HFFc6 (cell line): ENCODE measurements at regions not wholly inside any gene's neighbourhood (a gene's known extent, or its start where the extent isn't known, plus 50 kb on each side); places are given as distances from the start of the nearest gene placed in this dataset.

ENCODE experiments used
- DNase-seq: peaks from one replicate; pipeline ENCODE4 v3.0.0-alpha.2; 2018
- H3K27ac Mint-ChIP-seq: 2 replicates; pipeline ENCODE4 v1.8.0; 2020; ENCODE audit warnings: mild to moderate bottlenecking, mixed read lengths
- H3K27me3 Mint-ChIP-seq: 2 replicates; pipeline ENCODE4 v1.8.0; 2021; ENCODE audit warnings: mild to moderate bottlenecking, moderate library complexity, mixed read lengths; ENCODE audit not compliant: insufficient read depth
- H3K36me3 Mint-ChIP-seq: 2 replicates; pipeline ENCODE4 v1.8.0; 2021; ENCODE audit warnings: low read depth, mixed read lengths
- H3K4me1 Mint-ChIP-seq: 2 replicates; pipeline ENCODE4 v1.8.0; 2020; ENCODE audit warnings: low read depth, mixed read lengths
- H3K4me3 Mint-ChIP-seq: 2 replicates; pipeline ENCODE4 v1.8.0; 2020; ENCODE audit warnings: mild to moderate bottlenecking, moderate library complexity, mixed read lengths
- H3K9me3 Mint-ChIP-seq: 2 replicates; pipeline ENCODE4 v1.8.0; 2020; ENCODE audit warnings: mild to moderate bottlenecking, mixed read lengths
- TF ChIP-seq, protein P1 (sequence below): fragments of 200-600 bp; sonication (generic); IDR thresholded peaks from 2 replicates; pipeline ENCODE4 v1.5.0; 2021; ENCODE audit warnings: antibody characterized with exemption, mild to moderate bottlenecking

DNA sequence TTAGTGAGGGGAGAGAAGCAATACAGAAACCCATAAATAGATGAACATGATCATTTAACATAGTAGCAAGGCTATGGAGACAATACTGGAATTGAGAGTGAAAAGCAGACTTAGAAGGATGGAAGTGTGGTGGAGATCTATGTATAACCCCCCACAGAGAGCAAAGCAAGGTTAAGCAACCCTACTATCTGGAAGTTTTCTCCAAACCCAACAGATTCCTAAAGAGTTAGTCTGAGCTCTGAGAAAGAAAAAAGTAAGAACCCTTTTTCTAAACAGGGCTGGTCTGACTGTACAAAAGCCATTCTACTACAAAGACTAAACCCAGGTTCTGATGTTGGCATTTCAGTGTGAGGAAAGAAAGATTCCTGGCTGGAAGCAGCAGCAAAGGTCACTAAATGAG lies 153.2 kb downstream of the WNT5A start:
- no peaks in the 10 kb centered on the region for H3K36me3 Mint-ChIP-seq
- TF ChIP-seq, protein P1, sequence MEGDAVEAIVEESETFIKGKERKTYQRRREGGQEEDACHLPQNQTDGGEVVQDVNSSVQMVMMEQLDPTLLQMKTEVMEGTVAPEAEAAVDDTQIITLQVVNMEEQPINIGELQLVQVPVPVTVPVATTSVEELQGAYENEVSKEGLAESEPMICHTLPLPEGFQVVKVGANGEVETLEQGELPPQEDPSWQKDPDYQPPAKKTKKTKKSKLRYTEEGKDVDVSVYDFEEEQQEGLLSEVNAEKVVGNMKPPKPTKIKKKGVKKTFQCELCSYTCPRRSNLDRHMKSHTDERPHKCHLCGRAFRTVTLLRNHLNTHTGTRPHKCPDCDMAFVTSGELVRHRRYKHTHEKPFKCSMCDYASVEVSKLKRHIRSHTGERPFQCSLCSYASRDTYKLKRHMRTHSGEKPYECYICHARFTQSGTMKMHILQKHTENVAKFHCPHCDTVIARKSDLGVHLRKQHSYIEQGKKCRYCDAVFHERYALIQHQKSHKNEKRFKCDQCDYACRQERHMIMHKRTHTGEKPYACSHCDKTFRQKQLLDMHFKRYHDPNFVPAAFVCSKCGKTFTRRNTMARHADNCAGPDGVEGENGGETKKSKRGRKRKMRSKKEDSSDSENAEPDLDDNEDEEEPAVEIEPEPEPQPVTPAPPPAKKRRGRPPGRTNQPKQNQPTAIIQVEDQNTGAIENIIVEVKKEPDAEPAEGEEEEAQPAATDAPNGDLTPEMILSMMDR = no peak
- peak overlapping the region; percentile 85 for H3K27ac Mint-ChIP-seq
- H3K4me1 Mint-ChIP-seq = peaks cover 65% of the 10 kb centered on the region
- H3K27me3 Mint-ChIP-seq = peaks cover 2% of the 10 kb centered on the region; the same call in 1 of the 2 replicates
- no peaks in the 10 kb centered on the region for H3K9me3 Mint-ChIP-seq
- H3K4me3 Mint-ChIP-seq = 0 out of 2 replicates have a peak overlapping the region, but pooled peaks have one; percentile 24
- DNase-seq = peak; percentile 59

DNA sequence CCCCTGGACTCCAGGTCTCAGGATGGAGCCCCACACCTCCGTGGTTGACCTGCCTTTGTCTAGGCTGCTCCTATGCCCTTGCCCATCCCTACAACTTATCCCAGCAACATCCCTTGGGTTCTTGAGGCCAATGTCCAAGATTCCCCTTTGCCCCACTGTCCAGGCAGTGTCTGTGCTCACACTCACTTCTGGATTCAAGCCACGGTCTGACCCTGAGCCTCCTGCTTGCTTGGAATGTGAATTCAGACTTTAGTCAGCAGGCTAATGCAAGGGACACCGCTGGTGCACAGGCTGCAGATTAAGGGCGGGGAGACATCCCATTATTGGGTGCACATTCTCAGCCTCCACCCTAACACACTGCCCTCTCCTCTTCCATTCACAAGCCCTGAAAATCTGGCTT lies 154.1 kb downstream of the WNT5A start:
- Mint-ChIP-seq H3K9me3 (no peaks in the 10 kb centered on the region), H3K36me3 (no peaks in the 10 kb centered on the region), H3K27ac (peak overlapping the region; percentile 85), H3K27me3 (peaks cover 2% of the 10 kb centered on the region; the same call in 1 of the 2 replicates), H3K4me1 (peaks cover 74% of the 10 kb centered on the region), H3K4me3 (peak overlapping the region; percentile 6; the same call in 1 of the 2 replicates)
- peak; percentile 47 for DNase-seq
- TF ChIP-seq, protein P1 = no peak

DNA sequence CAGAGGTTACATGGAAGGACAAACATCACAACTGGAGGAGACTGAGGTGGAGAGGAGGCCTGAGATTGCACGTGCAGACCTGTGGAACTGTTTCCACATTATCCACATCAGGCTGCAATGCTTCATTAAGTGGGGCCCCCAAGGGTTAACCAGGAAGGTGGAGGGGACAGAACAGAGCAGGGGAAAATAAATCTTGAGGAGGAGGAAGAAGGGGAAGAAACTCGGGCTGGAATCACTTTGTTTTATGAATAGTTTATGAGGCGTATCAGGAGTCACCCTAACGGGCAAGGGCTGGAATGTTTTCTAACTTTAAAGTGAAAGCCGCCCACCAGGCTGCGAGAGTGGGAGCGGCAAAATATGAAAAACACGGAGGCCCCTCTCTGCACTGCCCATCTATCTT lies 154.9 kb downstream of the WNT5A start:
- no peaks in the 10 kb centered on the region for H3K36me3 Mint-ChIP-seq
- no peak for DNase-seq
- H3K4me3 Mint-ChIP-seq = no peak overlapping the region
- TF ChIP-seq, protein P1 = no peak
- no peaks in the 10 kb centered on the region for H3K9me3 Mint-ChIP-seq
- H3K4me1 Mint-ChIP-seq = peaks cover 83% of the 10 kb centered on the region
- peak overlapping the region; percentile 58 for H3K27ac Mint-ChIP-seq
- peaks cover 2% of the 10 kb centered on the region; the same call in 1 of the 2 replicates for H3K27me3 Mint-ChIP-seq

DNA sequence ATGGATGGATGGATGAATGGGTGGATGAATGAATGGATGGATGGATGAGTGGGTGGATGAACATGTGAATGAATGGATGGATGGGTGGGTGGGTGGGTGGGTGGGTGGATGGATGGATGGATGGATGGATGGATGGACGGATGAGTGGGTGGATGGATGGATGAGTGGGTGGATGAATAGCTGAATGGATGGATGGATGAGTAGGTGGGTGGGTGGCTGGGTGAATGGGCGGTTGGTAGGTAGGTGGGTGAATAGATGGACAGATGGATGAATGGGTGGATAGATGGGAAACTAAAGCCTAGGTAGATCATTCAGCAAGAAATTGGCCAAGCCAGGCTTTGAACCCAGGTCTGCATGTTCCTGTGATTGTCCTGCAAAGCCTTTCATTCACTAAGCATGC lies 155.6 kb downstream of the WNT5A start:
- no peaks in the 10 kb centered on the region for H3K9me3 Mint-ChIP-seq
- no peak for DNase-seq
- peaks cover 89% of the 10 kb centered on the region for H3K4me1 Mint-ChIP-seq
- H3K36me3 Mint-ChIP-seq = peaks cover 5% of the 10 kb centered on the region; the same call in 1 of the 2 replicates
- peak overlapping the region; percentile 90 for H3K27ac Mint-ChIP-seq
- TF ChIP-seq, protein P1 = no peak
- H3K27me3 Mint-ChIP-seq = peaks cover 3% of the 10 kb centered on the region
- no peak overlapping the region for H3K4me3 Mint-ChIP-seq

DNA sequence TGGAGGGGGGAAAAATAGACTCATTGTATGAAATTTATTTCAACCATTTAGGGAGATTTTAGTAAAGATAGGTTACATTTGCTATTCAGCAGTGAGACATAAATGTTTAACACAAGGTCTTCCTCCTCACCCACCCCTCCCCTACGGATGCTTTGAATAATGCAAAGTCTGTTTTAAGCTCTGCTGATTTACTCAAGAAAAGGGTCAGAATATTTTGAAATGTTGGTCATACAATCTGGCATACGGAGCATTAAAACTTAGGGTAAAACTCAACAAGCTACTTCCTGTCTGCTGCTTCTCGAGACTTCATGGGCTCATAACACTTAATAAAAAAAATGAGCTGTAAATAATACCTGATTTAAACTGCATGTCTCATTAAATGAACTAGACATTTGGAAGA lies 156.3 kb downstream of the WNT5A start:
- H3K27ac Mint-ChIP-seq = peak overlapping the region; percentile 90
- DNase-seq = peak; percentile 56

More for the DNA sequence above, 156.3 kb downstream of the WNT5A start:
- Mint-ChIP-seq H3K9me3 (no peaks in the 10 kb centered on the region), H3K4me3 (peak overlapping the region; percentile 67), H3K27me3 (peaks cover 3% of the 10 kb centered on the region), H3K4me1 (peaks cover 90% of the 10 kb centered on the region), H3K36me3 (peaks cover 6% of the 10 kb centered on the region; the same call in 1 of the 2 replicates)
- TF ChIP-seq, protein P1 = no peak
